B cell (primary cell): ENCODE measurements at regions not wholly inside any gene's neighbourhood (a gene's known extent, or its start where the extent isn't known, plus 50 kb on each side); places are given as distances from the start of the nearest gene placed in this dataset.

Experiments used
- ATAC-seq: fragments of 200-7000 bp; cut with Tn5 transposase; one replicate; pipeline ENCODE4 v1.10.0; 2021; ENCODE audit warnings: low read depth, mild to moderate bottlenecking, moderate number of reproducible peaks, moderate library complexity
- CTCF ChIA-PET: fragments of 350-600 bp; sonication (Branson Sonifier 250); formaldehyde crosslinking; loops from one replicate; lab custom pipeline; 2021; ENCODE audit warnings: antibody characterized with exemption, inconsistent platforms; lab: Charles Lee
- POLR2A ChIA-PET: fragments of 350-600 bp; sonication (Branson Sonifier 250); formaldehyde crosslinking; loops from one replicate; lab custom pipeline; 2021; ENCODE audit warnings: antibody characterized with exemption; lab: Charles Lee
- DNase-seq: peaks from one replicate; pipeline ENCODE4 v3.0.0; 2013
- H2AFZ ChIP-seq: 2 replicates; pipeline ENCODE4 v1.6.1; 2012; ENCODE audit warnings: mild to moderate bottlenecking, low read depth, low read length; ENCODE audit not compliant: insufficient read depth, poor library complexity, severe bottlenecking
- H3K27ac ChIP-seq, 2 donors: 1 replicate in 1 of 2; 2 replicates in 1 of 2; pipeline ENCODE4 v1.5.1; 2012 to 2013; ENCODE audit warnings: low read length in 2 of 2, mild to moderate bottlenecking in 2 of 2, moderate library complexity in 1 of 2
- H3K27me3 ChIP-seq, 4 experiments: fragments of 200-600 bp in 1 of 4; sonication (generic) in 1 of 4; replicated peaks in 1 of 4; 1 replicate in 2 of 4; 2 replicates in 2 of 4; pipeline versions ENCODE4 v1.6.1 to v1.7.0; 2013 to 2016; ENCODE audit warnings: low read length in 3 of 4, mild to moderate bottlenecking in 2 of 4, mixed read lengths in 1 of 4, moderate library complexity in 1 of 4; ENCODE audit not compliant: insufficient read depth in 4 of 4, control insufficient read depth in 3 of 4; ENCODE audit errors: control extremely low read depth in 1 of 4
- H3K36me3 ChIP-seq, 2 experiments: replicated peaks in 1 of 2; 1 replicate in 1 of 2; 2 replicates in 1 of 2; pipeline versions ENCODE4 v1.6.1 to v1.7.1; 2013; ENCODE audit warnings: low read length in 1 of 2; ENCODE audit not compliant: insufficient read depth in 2 of 2, control insufficient read depth in 1 of 2; ENCODE audit errors: control extremely low read depth in 1 of 2, extremely low read depth in 1 of 2
- H3K4me1 ChIP-seq, 2 donors: fragments of 200-600 bp in 1 of 2; sonication (generic) in 1 of 2; 1 replicate in 1 of 2; 2 replicates in 1 of 2; pipeline versions ENCODE4 v1.5.1 to v1.6.1; 2013 to 2017; ENCODE audit warnings: low read length in 2 of 2; ENCODE audit not compliant: control insufficient read depth in 2 of 2, insufficient read depth in 2 of 2
- H3K4me2 ChIP-seq: replicated peaks from 2 replicates; pipeline ENCODE3; 2012; ENCODE audit warnings: mild to moderate bottlenecking, low read depth, low read length; ENCODE audit not compliant: poor library complexity, severe bottlenecking
- H3K4me3 ChIP-seq, 5 experiments: fragments of 200-600 bp in 1 of 5; sonication (generic) in 1 of 5; 1 replicate in 3 of 5; 2 replicates in 2 of 5; pipeline versions ENCODE4 v1.5.1 to v1.7.0; 2011 to 2016; ENCODE audit warnings: low read length in 4 of 5, mild to moderate bottlenecking in 4 of 5, low read depth in 2 of 5, control low read depth in 1 of 5, moderate library complexity in 1 of 5; ENCODE audit not compliant: insufficient read depth in 1 of 5; ENCODE audit errors: control extremely low read depth in 1 of 5, extremely low read depth in 1 of 5
- H3K79me2 ChIP-seq: fragments of 200-600 bp; sonication (generic); one replicate; pipeline ENCODE4 v1.6.0; 2016; ENCODE audit warnings: low read length; ENCODE audit not compliant: control insufficient read depth, insufficient read depth
- H3K9ac ChIP-seq: fragments of 200-600 bp; sonication (generic); 2 replicates; pipeline ENCODE4 v1.6.1; 2017; ENCODE audit warnings: mild to moderate bottlenecking, low read length, moderate library complexity
- H3K9me3 ChIP-seq, 3 donors: one replicate each; pipeline versions ENCODE4 v1.6.1 to v1.7.1; 2013; ENCODE audit warnings: low read length in 2 of 3; ENCODE audit not compliant: control insufficient read depth in 2 of 3, insufficient read depth in 1 of 3; ENCODE audit errors: control extremely low read depth in 1 of 3
- H4K20me1 ChIP-seq: 2 replicates; pipeline ENCODE4 v1.6.0; 2012; ENCODE audit warnings: mild to moderate bottlenecking, low read length; ENCODE audit not compliant: insufficient read depth, control insufficient read depth, poor library complexity, severe bottlenecking
- H3K27ac Mint-ChIP-seq: one replicate; pipeline ENCODE4 v1.8.0; 2021; ENCODE audit warnings: mixed read lengths
- H3K27me3 Mint-ChIP-seq: one replicate; pipeline ENCODE4 v1.8.0; 2021; ENCODE audit warnings: mixed read lengths
- H3K4me1 Mint-ChIP-seq: one replicate; pipeline ENCODE4 v1.8.0; 2021; ENCODE audit warnings: mixed read lengths
- H3K4me3 Mint-ChIP-seq: one replicate; pipeline ENCODE4 v1.8.0; 2021; ENCODE audit warnings: mixed read lengths
- H3K9me3 Mint-ChIP-seq: one replicate; pipeline ENCODE4 v1.8.0; 2022; ENCODE audit warnings: mixed read lengths; ENCODE audit not compliant: insufficient read depth
- EZH2 ChIP-seq: IDR thresholded peaks from 2 replicates; pipeline ENCODE4 v1.6.1; 2012; ENCODE audit warnings: borderline replicate concordance, low read depth, mild to moderate bottlenecking, moderate library complexity, low read length; ENCODE audit not compliant: insufficient read depth, poor library complexity, severe bottlenecking
- WGBS: methylation state at CpG from one replicate; pipeline ENCODE4 v1.1.5; 2013; ENCODE audit warnings: missing lambda C conversion rate; ENCODE audit not compliant: insufficient coverage; 5-methylcytosine and 5-hydroxymethylcytosine counted together
- intact Hi-C: fragments of 100-400 bp; cut with micrococcal nuclease; formaldehyde crosslinking; loops from one replicate; pipeline ENCODE4 v1.10.0; 2022
- TF ChIP-seq, protein P1 (sequence below): fragments of 200-600 bp; IDR thresholded peaks from one replicate; pipeline ENCODE4 v1.8.0; 2022; ENCODE audit warnings: antibody characterized with exemption, mild to moderate bottlenecking

DNA sequence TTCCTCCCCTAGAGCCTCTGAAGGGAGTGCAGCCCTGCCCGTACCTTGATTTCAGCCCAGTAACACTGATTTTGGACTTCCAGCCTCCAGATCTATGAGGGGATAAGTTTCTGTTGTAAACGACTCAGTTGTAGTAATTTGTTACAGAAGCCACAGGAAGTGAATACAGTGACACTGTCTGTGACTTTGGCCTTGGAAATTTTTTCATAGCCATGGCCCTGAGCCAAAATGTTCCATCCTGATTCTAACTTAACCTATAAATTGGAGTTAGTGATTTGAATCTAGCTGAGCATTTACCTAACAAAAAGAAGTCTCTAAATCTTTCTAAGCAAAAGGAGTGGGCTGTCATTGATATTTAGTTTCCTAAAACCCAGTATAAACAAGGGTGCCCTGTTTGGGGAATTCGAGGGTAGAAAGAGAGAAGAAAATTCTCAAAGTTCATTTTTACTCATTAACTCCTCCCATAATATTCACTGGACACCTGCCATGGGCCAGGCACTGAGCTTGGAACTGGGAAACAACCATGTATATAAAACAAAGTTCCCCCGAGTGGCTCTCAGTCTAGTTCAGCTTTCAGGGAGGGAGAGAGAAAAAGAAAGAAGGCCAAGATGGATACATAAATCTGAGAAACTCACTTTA, 162.3 kb downstream of the SKIDA1 start:
- H3K9ac ChIP-seq: no peak overlapping the region
- no peak for ATAC-seq
- H3K79me2 ChIP-seq: no peaks in the 10 kb centered on the region

DNA sequence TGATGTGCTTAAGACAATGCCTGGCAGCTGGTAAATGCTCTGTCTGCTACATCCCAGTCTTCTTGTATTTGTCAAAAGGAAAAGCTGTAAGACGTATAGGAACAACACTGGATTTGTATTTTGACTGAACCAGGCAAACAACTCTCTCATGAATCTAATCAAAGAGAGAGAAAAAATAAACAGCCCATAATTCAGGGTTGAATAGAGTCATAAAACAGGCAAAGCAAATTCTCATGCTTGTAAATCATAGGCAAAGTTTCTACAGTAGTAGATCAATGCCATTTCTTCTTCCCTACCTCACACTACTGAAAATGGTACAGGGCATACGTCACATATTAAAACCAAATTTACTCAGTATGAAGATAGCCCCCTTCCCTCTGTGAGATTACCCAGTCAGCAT, 166.3 kb downstream of the SKIDA1 start:
- intact Hi-C loops: no loop called here
- H3K4me3 Mint-ChIP-seq: no peak overlapping the region
- H4K20me1 ChIP-seq: no peaks in the 10 kb centered on the region
- H3K27ac ChIP-seq: no peak overlapping the region
- no peaks in the 10 kb centered on the region for H3K27me3 ChIP-seq
- TF ChIP-seq, protein P1, sequence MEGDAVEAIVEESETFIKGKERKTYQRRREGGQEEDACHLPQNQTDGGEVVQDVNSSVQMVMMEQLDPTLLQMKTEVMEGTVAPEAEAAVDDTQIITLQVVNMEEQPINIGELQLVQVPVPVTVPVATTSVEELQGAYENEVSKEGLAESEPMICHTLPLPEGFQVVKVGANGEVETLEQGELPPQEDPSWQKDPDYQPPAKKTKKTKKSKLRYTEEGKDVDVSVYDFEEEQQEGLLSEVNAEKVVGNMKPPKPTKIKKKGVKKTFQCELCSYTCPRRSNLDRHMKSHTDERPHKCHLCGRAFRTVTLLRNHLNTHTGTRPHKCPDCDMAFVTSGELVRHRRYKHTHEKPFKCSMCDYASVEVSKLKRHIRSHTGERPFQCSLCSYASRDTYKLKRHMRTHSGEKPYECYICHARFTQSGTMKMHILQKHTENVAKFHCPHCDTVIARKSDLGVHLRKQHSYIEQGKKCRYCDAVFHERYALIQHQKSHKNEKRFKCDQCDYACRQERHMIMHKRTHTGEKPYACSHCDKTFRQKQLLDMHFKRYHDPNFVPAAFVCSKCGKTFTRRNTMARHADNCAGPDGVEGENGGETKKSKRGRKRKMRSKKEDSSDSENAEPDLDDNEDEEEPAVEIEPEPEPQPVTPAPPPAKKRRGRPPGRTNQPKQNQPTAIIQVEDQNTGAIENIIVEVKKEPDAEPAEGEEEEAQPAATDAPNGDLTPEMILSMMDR: no peak
- no peak for TF ChIP-seq EZH2
- no peak overlapping the region for H3K9ac ChIP-seq
- no peak overlapping the region for H3K4me3 ChIP-seq
- CTCF ChIA-PET: no interaction called here
- DNase-seq: no peak
- H3K4me2 ChIP-seq: no peak overlapping the region
- H2AFZ ChIP-seq: no peak overlapping the region
- H3K4me1 ChIP-seq: no peaks in the 10 kb centered on the region
- H3K4me1 Mint-ChIP-seq: no peaks in the 10 kb centered on the region
- ATAC-seq: no peak
- no peak overlapping the region for H3K27ac Mint-ChIP-seq
- H3K9me3 Mint-ChIP-seq: no peaks in the 10 kb centered on the region
- POLR2A ChIA-PET: no interaction called here
- H3K27me3 Mint-ChIP-seq: peaks cover 12% of the 10 kb centered on the region
- no peaks in the 10 kb centered on the region for H3K9me3 ChIP-seq
- no peaks in the 10 kb centered on the region for H3K36me3 ChIP-seq
- WGBS: no CpG with 5 or more reads among the region's 2 CpGs
- no peaks in the 10 kb centered on the region for H3K79me2 ChIP-seq

More for the DNA sequence above, 162.3 kb downstream of the SKIDA1 start:
- TF ChIP-seq, protein P1: no peak
- TF ChIP-seq EZH2: no peak
- ChIA-PET POLR2A (no interaction called here), CTCF (no interaction called here)
- Mint-ChIP-seq H3K9me3 (no peaks in the 10 kb centered on the region), H3K27me3 (peaks cover 2% of the 10 kb centered on the region), H3K4me3 (no peak overlapping the region), H3K4me1 (no peaks in the 10 kb centered on the region), H3K27ac (no peak overlapping the region)
- intact Hi-C loops: no loop called here
- H2AFZ ChIP-seq: no peak overlapping the region
- no peaks in the 10 kb centered on the region for H3K27me3 ChIP-seq
- no peaks in the 10 kb centered on the region for H3K4me1 ChIP-seq
- no peaks in the 10 kb centered on the region for H3K9me3 ChIP-seq
- H3K4me2 ChIP-seq: no peak overlapping the region
- no peak overlapping the region for H3K4me3 ChIP-seq
- WGBS: 100% methylated on average over 1 of the region's 4 CpGs
- no peak overlapping the region for H3K27ac ChIP-seq
- H3K36me3 ChIP-seq: no peaks in the 10 kb centered on the region
- no peak for DNase-seq
- no peaks in the 10 kb centered on the region for H4K20me1 ChIP-seq
